Hepatocyte (in vitro differentiated cells): ENCODE measurements at regions not wholly inside any gene's neighbourhood (a gene's known extent, or its start where the extent isn't known, plus 50 kb on each side); places are given as distances from the start of the nearest gene placed in this dataset.

ENCODE experiments used
- CTCF ChIP-seq: fragments of 200-600 bp; sonication (generic); IDR thresholded peaks from 2 replicates; pipeline ENCODE4 v1.5.1; 2016; ENCODE audit warnings: antibody characterized with exemption, mild to moderate bottlenecking; ENCODE audit not compliant: poor library complexity
- EZH2 ChIP-seq: fragments of 200-600 bp; sonication (generic); IDR thresholded peaks from 2 replicates; pipeline ENCODE4 v1.6.1; 2016; ENCODE audit warnings: antibody characterized with exemption, mild to moderate bottlenecking, borderline replicate concordance
- EZH2phosphoT487 ChIP-seq: fragments of 200-600 bp; sonication (generic); IDR thresholded peaks from one replicate; pipeline ENCODE4 v1.6.1; 2018; ENCODE audit warnings: antibody characterized with exemption, mild to moderate bottlenecking, low read depth, moderate library complexity; ENCODE audit not compliant: unreplicated experiment, severe bottlenecking

- no peak for TF ChIP-seq CTCF
- no peak for TF ChIP-seq EZH2phosphoT487
- no peak for TF ChIP-seq EZH2
Measured at GRCh38 chr3:147890114-147890513, 480.9 kb downstream of the ZIC1 start.
